GM12878 (cell line): ENCODE measurements at regions not wholly inside any gene's neighbourhood (a gene's known extent, or its start where the extent isn't known, plus 50 kb on each side); places are given as distances from the start of the nearest gene placed in this dataset.

Source experiments
- ATAC-seq: fragments of 200-7000 bp; cut with Tn5 transposase; 3 replicates; pipeline ENCODE4 v1.9.1; 2020; ENCODE audit warnings: mild to moderate bottlenecking, moderate library complexity
- BruUV-seq: library from RNA; stranded (reverse); fragments of 400-500 nt; replicated peaks from 2 replicates; lab custom pipeline; 2021; lab: Mats Ljungman, UMichigan
- CTCF ChIA-PET: fragments of 300-600 bp; sonication (Branson Sonifier 250); formaldehyde crosslinking; extraction: SDS; loops from one replicate; lab custom pipeline; 2021; ENCODE audit warnings: inconsistent platforms; lab: Yijun Ruan, JAX
- POLR2A ChIA-PET: fragments of 350-600 bp; formaldehyde crosslinking; extraction: SDS; loops from one replicate; lab custom pipeline; 2021; ENCODE audit warnings: inconsistent platforms; lab: Charles Lee
- RAD21 ChIA-PET: fragments of 300-600 bp; sonication (Branson Sonifier 250); formaldehyde crosslinking; loops from one replicate; lab custom pipeline; 2023; ENCODE audit warnings: antibody characterized with exemption; ENCODE audit not compliant: unreplicated experiment; lab: Charles Lee
- SMC1A ChIA-PET: fragments of 300-600 bp; sonication (Branson Sonifier 250); formaldehyde crosslinking; loops from one replicate; lab custom pipeline; 2023; ENCODE audit not compliant: unreplicated experiment, uncharacterized antibody; lab: Charles Lee
- DNase-seq: peaks from one replicate; pipeline ENCODE4 v3.0.0-alpha.2; 2011; ENCODE audit warnings: low read depth, low spot score
- FAIRE-seq: peaks from 3 replicates; lab custom pipeline; 2011; peaks lifted over from hg19 to GRCh38; lab: Jason Lieb, UNC
- H2AFZ ChIP-seq: 2 replicates; pipeline ENCODE4 v1.6.0; 2011; ENCODE audit warnings: low read depth, low read length, control low read depth; ENCODE audit not compliant: control insufficient read depth
- H3K27ac ChIP-seq: 2 replicates; pipeline ENCODE4 v1.5.1; 2011; ENCODE audit warnings: control low read depth; ENCODE audit not compliant: control insufficient read depth, insufficient read depth
- H3K27me3 ChIP-seq, 2 experiments: replicated peaks in 1 of 2; 2 replicates each; pipeline versions ENCODE4 v1.6.0 to v1.6.1; 2011; ENCODE audit warnings: low read length in 1 of 2; ENCODE audit not compliant: control insufficient read depth in 2 of 2, insufficient read depth in 2 of 2
- H3K36me3 ChIP-seq, 2 experiments: 2 replicates each; pipeline ENCODE4 v1.5.1; 2011; ENCODE audit warnings: low read length in 1 of 2; ENCODE audit not compliant: control insufficient read depth in 2 of 2, insufficient read depth in 2 of 2
- H3K4me1 ChIP-seq: 2 replicates; pipeline ENCODE4 v1.6.1; 2011; ENCODE audit warnings: mild to moderate bottlenecking, low read length, moderate library complexity, mixed read lengths; ENCODE audit not compliant: control insufficient read depth, insufficient read depth
- H3K4me2 ChIP-seq: 2 replicates; pipeline ENCODE4 v1.6.0; 2011; ENCODE audit warnings: control low read depth; ENCODE audit not compliant: control insufficient read depth, insufficient read depth
- H3K4me3 ChIP-seq: fragments of 200-600 bp; sonication (generic); 2 replicates; pipeline ENCODE4 v1.5.1; 2016
- H3K79me2 ChIP-seq: 2 replicates; pipeline ENCODE4 v1.6.0; 2011; ENCODE audit warnings: low read length; ENCODE audit not compliant: control insufficient read depth, insufficient read depth
- H3K9ac ChIP-seq: 2 replicates; pipeline ENCODE4 v1.8.0; 2011; ENCODE audit warnings: low read length, control low read depth, mixed read lengths; ENCODE audit not compliant: control insufficient read depth, insufficient read depth
- H3K9me3 ChIP-seq: replicated peaks from 3 replicates; pipeline ENCODE4 v1.5.1; 2011; ENCODE audit warnings: mild to moderate bottlenecking, low read length; ENCODE audit not compliant: control insufficient read depth, insufficient read depth
- H4K20me1 ChIP-seq: 2 replicates; pipeline ENCODE4 v1.6.0; 2011; ENCODE audit not compliant: control insufficient read depth, insufficient read depth
- ATF3 ChIP-seq: IDR thresholded peaks from 2 replicates; pipeline ENCODE4 v1.6.1; 2011; ENCODE audit warnings: low read depth, mild to moderate bottlenecking, low read length, moderate library complexity, borderline replicate concordance; ENCODE audit errors: extremely low read depth
- E2F4 ChIP-seq: IDR thresholded peaks from 2 replicates; pipeline ENCODE4 v1.6.1; 2012; ENCODE audit warnings: low read depth, low read length, improper control_type of control experiment
- EGR1 ChIP-seq, 2 experiments: IDR thresholded peaks; 1 replicate in 1 of 2; 2 replicates in 1 of 2; pipeline ENCODE4 v1.6.1; 2011 to 2012; ENCODE audit warnings: low read depth in 2 of 2, low read length in 2 of 2, borderline replicate concordance in 1 of 2, mild to moderate bottlenecking in 1 of 2, moderate library complexity in 1 of 2
- ESRRA ChIP-seq: IDR thresholded peaks from 2 replicates; pipeline ENCODE4 v1.6.1; 2012; ENCODE audit warnings: mild to moderate bottlenecking, low read length, improper control_type of control experiment
- MTA2 ChIP-seq: fragments of 450-650 bp; IDR thresholded peaks from 2 replicates; pipeline ENCODE4 v1.6.1; 2016; ENCODE audit warnings: low read depth, mild to moderate bottlenecking, moderate library complexity
- NKRF ChIP-seq: fragments of 450-650 bp; conservative IDR thresholded peaks from 2 replicates; pipeline ENCODE4 v1.6.1; 2017; ENCODE audit warnings: mild to moderate bottlenecking, moderate library complexity
- NR2C1 ChIP-seq: fragments of 450-650 bp; IDR thresholded peaks from 2 replicates; pipeline ENCODE4 v1.6.1; 2017; ENCODE audit warnings: antibody characterized with exemption, mild to moderate bottlenecking, moderate library complexity
- RELA ChIP-seq: fragments of 450-650 bp; IDR thresholded peaks from 2 replicates; pipeline ENCODE4 v1.8.0; 2014; ENCODE audit warnings: borderline replicate concordance; ENCODE audit not compliant: partially characterized antibody
- SRF ChIP-seq, 2 experiments: IDR thresholded peaks; 2 replicates each; pipeline ENCODE4 v1.6.1; 2011; ENCODE audit warnings: low read depth in 2 of 2, low read length in 2 of 2, mild to moderate bottlenecking in 1 of 2, moderate library complexity in 1 of 2
- STAT3 ChIP-seq: IDR thresholded peaks from 2 replicates; pipeline ENCODE4 v1.6.1; 2011; ENCODE audit warnings: low read depth, low read length, improper control_type of control experiment
- ZBED1 ChIP-seq: IDR thresholded peaks from 2 replicates; pipeline ENCODE4 v1.6.1; 2016; ENCODE audit warnings: borderline replicate concordance
- WGBS: methylation state at CpG from one replicate; pipeline ENCODE4 v1.1.6; 2016; ENCODE audit warnings: low lambda C conversion rate; ENCODE audit not compliant: insufficient replicate concordance, insufficient coverage; ENCODE audit errors: missing lambda C conversion rate; 5-methylcytosine and 5-hydroxymethylcytosine counted together
- in situ Hi-C: fragments of 300-500 bp; cut with MboI; formaldehyde crosslinking; loops from 9 replicates; pipeline ENCODE4 v1.14.3; 2018; ENCODE audit warnings: mixed read lengths
- intact Hi-C: fragments of 100-400 bp; cut with micrococcal nuclease; formaldehyde crosslinking; loops from one replicate; pipeline ENCODE4 v1.14.2; 2022; ENCODE audit not compliant: unreplicated experiment

GRCh38 chr13:70964874-70965273, 856.6 kb upstream of the KLHL1 start:
- H2AFZ ChIP-seq, result no peak overlapping the region
- 0% methylated on average over 1 of the region's 1 CpG for WGBS
- H3K9me3 ChIP-seq, result no peaks in the 10 kb centered on the region
- H3K4me3 ChIP-seq, result no peak overlapping the region
- in situ Hi-C loops (no loop called here), intact Hi-C loops (loop anchor here (5.0 kb wide), 1 partner anchor 343 kb away; no protein-coding TSS in a partner anchor)
- no peaks in the 10 kb centered on the region for H3K79me2 ChIP-seq
- ChIA-PET CTCF (interaction anchor here (1.0 to 1.6 kb wide), 2 partner anchors 10 to 15 kb away, joined by 3 read pairs; no protein-coding TSS in a partner anchor), SMC1A (interaction anchor here (0.6 kb wide), 1 partner anchor 339 kb away, joined by 3 read pairs; no protein-coding TSS in a partner anchor), RAD21 (no interaction called here), POLR2A (no interaction called here)
- TF ChIP-seq RELA (no peak), NR2C1 (no peak), ESRRA (no peak), ATF3 (no peak), STAT3 (no peak), NKRF (no peak), ZBED1 (no peak), EGR1 (IDR thresholded peaks at IDR 0.05; ENCODE audit: borderline replicate concordance in 1 of 2, low read depth in 2 of 2, low read length in 2 of 2) (no peak), MTA2 (no peak), SRF (IDR thresholded peaks at IDR 0.05; ENCODE audit: low read depth in 2 of 2, low read length in 2 of 2) (no peak), E2F4 (no peak)
- H3K9ac ChIP-seq, result no peak overlapping the region
- DNase-seq (no peak), ATAC-seq (no peak), FAIRE-seq (no peak)
- no peaks in the 10 kb centered on the region for H3K27me3 ChIP-seq
- no peaks in the 10 kb centered on the region for H3K4me1 ChIP-seq
- no peak overlapping the region for H3K27ac ChIP-seq
- no peaks in the 10 kb centered on the region for H4K20me1 ChIP-seq
- BruUV-seq, result no TSS peak
- no peak overlapping the region for H3K4me2 ChIP-seq
- H3K36me3 ChIP-seq, result no peaks in the 10 kb centered on the region
